HG03439 (cell line): ENCODE measurements at regions not wholly inside any gene's neighbourhood (a gene's known extent, or its start where the extent isn't known, plus 50 kb on each side); places are given as distances from the start of the nearest gene placed in this dataset.

ENCODE experiments used
- ATAC-seq: cut with Tn5 transposase; IDR thresholded peaks from one replicate; pipeline ENCODE4 v1.9.1; 2021; ENCODE audit warnings: mild to moderate bottlenecking, moderate library complexity; ENCODE audit not compliant: unreplicated experiment

GRCh38 chr6:149264629-149265028 lies 52.9 kb upstream of the TAB2 start:
- no peak for ATAC-seq

DNA sequence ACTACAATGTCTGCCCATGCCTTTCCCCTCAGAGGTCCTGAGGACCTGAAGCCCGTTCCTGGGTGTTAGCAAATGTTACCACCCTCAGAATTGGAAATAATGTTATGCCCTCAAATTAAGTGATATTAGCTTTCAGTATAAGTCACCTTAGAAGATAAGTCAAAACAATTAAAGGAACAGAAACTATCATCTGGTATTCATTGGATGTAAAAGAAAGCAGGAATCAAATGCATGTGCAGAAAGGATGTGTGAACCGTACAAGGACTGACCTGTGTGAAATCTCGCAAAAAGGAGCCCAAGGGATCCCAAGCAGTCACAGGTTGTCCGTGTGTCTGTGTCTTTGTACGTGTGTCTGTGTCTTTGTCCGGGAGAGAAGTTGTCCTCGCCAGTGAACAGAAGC lies 51.6 kb upstream of the TAB2 start:
- ATAC-seq, result no peak

GRCh38 chr6:149266659-149267058 lies 50.9 kb upstream of the TAB2 start:
- ATAC-seq, result peak; percentile 80

GRCh38 chr6:149267072-149267471 lies 50.4 kb upstream of the TAB2 start:
- ATAC-seq, result no peak

- ATAC-seq, result no peak
These were observed 49.9 kb upstream of the TAB2 start for GRCh38 chr6:149267513-149268043.
